K562 (cell line): ENCODE measurements at regions not wholly inside any gene's neighbourhood (a gene's known extent, or its start where the extent isn't known, plus 50 kb on each side); places are given as distances from the start of the nearest gene placed in this dataset.

ENCODE experiments used
- ATAC-seq: fragments of 200-7000 bp; cut with Tn5 transposase; 3 replicates; pipeline ENCODE4 v1.9.1; 2020; ENCODE audit warnings: moderate library complexity
- BruUV-seq: library from RNA; stranded (reverse); fragments of 400-500 nt; replicated peaks from 2 replicates; lab custom pipeline; 2021; lab: Mats Ljungman, UMichigan
- CTCF ChIA-PET: fragments of 300-600 bp; formaldehyde crosslinking; extraction: SDS; loops from one replicate; lab custom pipeline; 2021; ENCODE audit warnings: low intra/inter-chr PET ratio; lab: Yijun Ruan, JAX
- POLR2A ChIA-PET: fragments of 300-600, 350-650 bp; sonication (Branson Sonifier 250); formaldehyde crosslinking; extraction: SDS; loops from one replicate; lab custom pipeline; 2021; ENCODE audit warnings: antibody characterized with exemption, inconsistent platforms; lab: Yijun Ruan, JAX
- DNase-seq, 4 experiments: peaks; one replicate each; pipeline versions ENCODE4 v3.0.0 to v3.0.0-alpha.2; 2011 to 2018; ENCODE audit warnings: low spot score in 3 of 4, mixed read lengths in 3 of 4; ENCODE audit errors: extremely low read depth in 1 of 4
- FAIRE-seq: peaks from 2 replicates; lab custom pipeline; 2011; peaks lifted over from hg19 to GRCh38; lab: Jason Lieb, UNC
- H2AFZ ChIP-seq: 2 replicates; pipeline ENCODE4 v1.6.0; 2011; ENCODE audit warnings: low read depth, low read length, control low read depth, inconsistent platforms
- H3K27ac ChIP-seq: fragments of 200-600 bp; 3 replicates; pipeline ENCODE4 v1.8.0; 2011; ENCODE audit warnings: low read depth, mild to moderate bottlenecking, control low read depth, inconsistent platforms, low read length, moderate library complexity, mixed read lengths; ENCODE audit errors: extremely low read depth
- H3K27me3 ChIP-seq, 2 experiments: fragments of 300-600 bp in 1 of 2; 2 replicates in 1 of 2; 3 replicates in 1 of 2; pipeline versions ENCODE4 v1.6.0 to v1.8.0; 2011; ENCODE audit warnings: inconsistent platforms in 2 of 2, low read length in 2 of 2, mild to moderate bottlenecking in 1 of 2, mixed read lengths in 1 of 2, moderate library complexity in 1 of 2; ENCODE audit not compliant: control insufficient read depth in 2 of 2, insufficient read depth in 2 of 2
- H3K36me3 ChIP-seq: fragments of 300-600 bp; 3 replicates; pipeline ENCODE4 v1.8.0; 2011; ENCODE audit warnings: mild to moderate bottlenecking, low read length, inconsistent platforms; ENCODE audit not compliant: control insufficient read depth, insufficient read depth
- H3K4me1 ChIP-seq, 2 experiments: fragments of 200-600 bp in 1 of 2; replicated peaks in 1 of 2; 2 replicates in 1 of 2; 3 replicates in 1 of 2; pipeline versions ENCODE4 v1.5.1 to v1.8.0; 2011; ENCODE audit warnings: inconsistent platforms in 2 of 2, low read length in 2 of 2, mild to moderate bottlenecking in 1 of 2, mixed read lengths in 1 of 2, moderate library complexity in 1 of 2; ENCODE audit not compliant: control insufficient read depth in 2 of 2, insufficient read depth in 2 of 2
- H3K4me2 ChIP-seq: 2 replicates; pipeline ENCODE4 v1.6.1; 2011; ENCODE audit warnings: low read length, control low read depth, inconsistent platforms, mixed read lengths; ENCODE audit not compliant: insufficient read depth
- H3K4me3 ChIP-seq: fragments of 200-600 bp; sonication (generic), shearing (Covaris generic); 2 replicates; pipeline ENCODE4 v1.5.1; 2016; ENCODE audit warnings: control low read depth, inconsistent platforms
- H3K79me2 ChIP-seq: fragments of 200-600 bp; 3 replicates; pipeline ENCODE4 v1.8.0; 2011; ENCODE audit warnings: low read length, inconsistent platforms; ENCODE audit not compliant: control insufficient read depth, insufficient read depth
- H3K9ac ChIP-seq, 2 experiments: 2 replicates each; pipeline versions ENCODE4 v1.6.0 to v1.6.1; 2011; ENCODE audit warnings: low read depth in 2 of 2, low read length in 2 of 2, control low read depth in 1 of 2, inconsistent platforms in 1 of 2, mild to moderate bottlenecking in 1 of 2, mixed read lengths in 1 of 2; ENCODE audit not compliant: insufficient read depth in 1 of 2
- H3K9me1 ChIP-seq: one replicate; pipeline ENCODE4 v1.6.0; 2011; ENCODE audit warnings: inconsistent platforms, mild to moderate bottlenecking, low read length, moderate library complexity; ENCODE audit not compliant: control insufficient read depth, insufficient read depth
- H3K9me3 ChIP-seq: replicated peaks from 2 replicates; pipeline ENCODE4 v1.5.1; 2011; ENCODE audit warnings: low read depth, low read length, inconsistent platforms; ENCODE audit not compliant: control insufficient read depth, insufficient read depth
- H4K20me1 ChIP-seq: replicated peaks from 2 replicates; pipeline ENCODE4 v1.6.1; 2011; ENCODE audit warnings: low read length, inconsistent platforms, mixed read lengths; ENCODE audit not compliant: control insufficient read depth, insufficient read depth
- CHD2 ChIP-seq: IDR thresholded peaks from 2 replicates; pipeline ENCODE4 v1.6.1; 2011; ENCODE audit warnings: low read depth, low read length
- HLTF ChIP-seq: fragments of 450-650 bp; IDR thresholded peaks from 2 replicates; pipeline ENCODE4 v1.6.1; 2016
- HSF4 ChIP-seq: fragments of 250-450 bp; sonication (Bioruptor Pico); IDR thresholded peaks from 2 replicates; pipeline ENCODE4 v2.1.2; 2022; ENCODE audit warnings: mild to moderate bottlenecking, moderate library complexity, borderline replicate concordance
- IFI16 ChIP-seq: fragments of 250-450 bp; sonication (Bioruptor Pico); IDR thresholded peaks from 2 replicates; pipeline ENCODE4 v2.1.2; 2022; ENCODE audit warnings: mild to moderate bottlenecking, inconsistent platforms
- KDM1A ChIP-seq, 2 experiments: fragments of 450-650 bp; IDR thresholded peaks; 2 replicates each; pipeline ENCODE4 v1.6.1; 2016; ENCODE audit warnings: mild to moderate bottlenecking in 2 of 2
- PRPF4 ChIP-seq: fragments of 200-400 bp; formaldehyde crosslinking; IDR thresholded peaks from one replicate; pipeline ENCODE4 v1.6.1; 2017; ENCODE audit warnings: low read length, low read depth, mild to moderate bottlenecking; ENCODE audit not compliant: insufficient read depth, poor library complexity, severe bottlenecking
- ZNF263 ChIP-seq: sonication (generic); formaldehyde crosslinking; IDR thresholded peaks from 2 replicates; pipeline ENCODE4 v1.8.0; 2022; ENCODE audit warnings: mild to moderate bottlenecking, missing genetic modification reagents, borderline replicate concordance
- ZNF830 ChIP-seq: fragments of 250-450 bp; sonication (Bioruptor Pico); IDR thresholded peaks from 2 replicates; pipeline ENCODE4 v1.5.0; 2021; ENCODE audit warnings: mild to moderate bottlenecking
- in situ Hi-C: fragments of 300-500 bp; cut with MboI; formaldehyde crosslinking; loops from 4 replicates; pipeline ENCODE4 v1.15.0; 2018; ENCODE audit warnings: inconsistent platforms, mixed read lengths
- intact Hi-C: fragments of 100-400 bp; cut with micrococcal nuclease; formaldehyde crosslinking; loops from 2 replicates; pipeline ENCODE4 v1.14.2; 2022
- TF ChIP-seq, protein P1 (sequence below): fragments of 450-650 bp; IDR thresholded peaks from 2 replicates; pipeline ENCODE4 v1.6.1; 2017; ENCODE audit warnings: antibody characterized with exemption
- TF ChIP-seq, protein P2 (sequence below): fragments of 250-450 bp; sonication (Bioruptor Pico); IDR thresholded peaks from 2 replicates; pipeline ENCODE4 v1.8.0; 2022; ENCODE audit warnings: inconsistent platforms
- TF ChIP-seq, protein P3 (sequence below), 2 experiments: fragments of 450-650 bp in 1 of 2; sonication (generic) in 1 of 2; formaldehyde crosslinking; conservative IDR thresholded peaks; 2 replicates each; pipeline versions ENCODE4 v1.4.0 to v1.8.1; 2020 to 2022; ENCODE audit warnings: mild to moderate bottlenecking in 1 of 2, missing genetic modification reagents in 1 of 2

DNA sequence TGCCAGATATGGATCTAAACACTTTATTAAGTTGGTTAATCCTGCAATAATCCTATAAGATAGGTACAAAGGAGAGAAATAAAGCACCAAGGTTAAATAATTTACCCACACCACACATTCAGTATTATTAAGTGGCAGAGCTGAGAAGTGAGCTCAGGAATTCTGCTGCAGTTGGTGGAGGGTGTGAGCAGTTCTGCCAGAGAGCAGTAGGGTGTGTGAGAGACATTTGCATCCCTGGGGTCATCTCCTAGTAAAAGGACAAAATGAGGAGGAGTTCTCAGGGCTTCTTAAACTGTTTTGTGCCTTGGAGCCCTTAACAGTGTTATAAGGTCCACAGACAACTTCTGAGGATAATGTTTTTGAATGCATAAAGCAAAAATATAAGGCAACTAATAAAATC is 484.5 kb downstream of the TAFA4 start:
- FAIRE-seq (no peak), ATAC-seq (no peak)

More for the DNA sequence above, 484.5 kb downstream of the TAFA4 start:
- Histone ChIP-seq H2AFZ (no peak overlapping the region), H3K79me2 (no peaks in the 10 kb centered on the region), H3K4me1 (no peaks in the 10 kb centered on the region), H4K20me1 (no peaks in the 10 kb centered on the region), H3K36me3 (no peaks in the 10 kb centered on the region), H3K9ac (no peak overlapping the region), H3K4me3 (no peak overlapping the region), H3K4me2 (no peak overlapping the region), H3K9me3 (no peaks in the 10 kb centered on the region), H3K9me1 (no peaks in the 10 kb centered on the region), H3K27ac (no peak overlapping the region), H3K27me3 (no peaks in the 10 kb centered on the region)
- intact Hi-C loops (no loop called here), in situ Hi-C loops (no loop called here)
- ChIA-PET CTCF (no interaction called here), POLR2A (no interaction called here)
- no TSS peak for BruUV-seq
- DNase-seq: no peak
- no peak for TF ChIP-seq IFI16
- TF ChIP-seq, protein P1, sequence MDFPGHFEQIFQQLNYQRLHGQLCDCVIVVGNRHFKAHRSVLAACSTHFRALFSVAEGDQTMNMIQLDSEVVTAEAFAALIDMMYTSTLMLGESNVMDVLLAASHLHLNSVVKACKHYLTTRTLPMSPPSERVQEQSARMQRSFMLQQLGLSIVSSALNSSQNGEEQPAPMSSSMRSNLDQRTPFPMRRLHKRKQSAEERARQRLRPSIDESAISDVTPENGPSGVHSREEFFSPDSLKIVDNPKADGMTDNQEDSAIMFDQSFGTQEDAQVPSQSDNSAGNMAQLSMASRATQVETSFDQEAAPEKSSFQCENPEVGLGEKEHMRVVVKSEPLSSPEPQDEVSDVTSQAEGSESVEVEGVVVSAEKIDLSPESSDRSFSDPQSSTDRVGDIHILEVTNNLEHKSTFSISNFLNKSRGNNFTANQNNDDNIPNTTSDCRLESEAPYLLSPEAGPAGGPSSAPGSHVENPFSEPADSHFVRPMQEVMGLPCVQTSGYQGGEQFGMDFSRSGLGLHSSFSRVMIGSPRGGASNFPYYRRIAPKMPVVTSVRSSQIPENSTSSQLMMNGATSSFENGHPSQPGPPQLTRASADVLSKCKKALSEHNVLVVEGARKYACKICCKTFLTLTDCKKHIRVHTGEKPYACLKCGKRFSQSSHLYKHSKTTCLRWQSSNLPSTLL: no peak
- no peak for TF ChIP-seq KDM1A (IDR thresholded peaks at IDR 0.05)
- no peak for TF ChIP-seq PRPF4
- no peak for TF ChIP-seq CHD2
- TF ChIP-seq HSF4 (CRISPR knock-in tag): no peak
- no peak for TF ChIP-seq HLTF
- no peak for TF ChIP-seq ZNF830
- TF ChIP-seq, protein P2, sequence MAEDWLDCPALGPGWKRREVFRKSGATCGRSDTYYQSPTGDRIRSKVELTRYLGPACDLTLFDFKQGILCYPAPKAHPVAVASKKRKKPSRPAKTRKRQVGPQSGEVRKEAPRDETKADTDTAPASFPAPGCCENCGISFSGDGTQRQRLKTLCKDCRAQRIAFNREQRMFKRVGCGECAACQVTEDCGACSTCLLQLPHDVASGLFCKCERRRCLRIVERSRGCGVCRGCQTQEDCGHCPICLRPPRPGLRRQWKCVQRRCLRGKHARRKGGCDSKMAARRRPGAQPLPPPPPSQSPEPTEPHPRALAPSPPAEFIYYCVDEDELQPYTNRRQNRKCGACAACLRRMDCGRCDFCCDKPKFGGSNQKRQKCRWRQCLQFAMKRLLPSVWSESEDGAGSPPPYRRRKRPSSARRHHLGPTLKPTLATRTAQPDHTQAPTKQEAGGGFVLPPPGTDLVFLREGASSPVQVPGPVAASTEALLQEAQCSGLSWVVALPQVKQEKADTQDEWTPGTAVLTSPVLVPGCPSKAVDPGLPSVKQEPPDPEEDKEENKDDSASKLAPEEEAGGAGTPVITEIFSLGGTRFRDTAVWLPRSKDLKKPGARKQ (CRISPR knock-in tag): no peak
- TF ChIP-seq ZNF263 (CRISPR knock-in tag): no peak
- TF ChIP-seq, protein P3, sequence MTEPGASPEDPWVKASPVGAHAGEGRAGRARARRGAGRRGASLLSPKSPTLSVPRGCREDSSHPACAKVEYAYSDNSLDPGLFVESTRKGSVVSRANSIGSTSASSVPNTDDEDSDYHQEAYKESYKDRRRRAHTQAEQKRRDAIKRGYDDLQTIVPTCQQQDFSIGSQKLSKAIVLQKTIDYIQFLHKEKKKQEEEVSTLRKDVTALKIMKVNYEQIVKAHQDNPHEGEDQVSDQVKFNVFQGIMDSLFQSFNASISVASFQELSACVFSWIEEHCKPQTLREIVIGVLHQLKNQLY (CRISPR knock-in tag; conservative IDR thresholded peaks at IDR 0.05): no peak
